Nephron progenitor cell (in vitro differentiated cells): ENCODE measurements at regions not wholly inside any gene's neighbourhood (a gene's known extent, or its start where the extent isn't known, plus 50 kb on each side); places are given as distances from the start of the nearest gene placed in this dataset.

Source experiments
- DNase-seq: peaks from one replicate; pipeline ENCODE4 v3.0.0; 2021
- H3K27ac Mint-ChIP-seq: 2 replicates; pipeline ENCODE4 v1.8.0; 2021; ENCODE audit warnings: mild to moderate bottlenecking, moderate library complexity, mixed read lengths
- H3K27me3 Mint-ChIP-seq: 2 replicates; pipeline ENCODE4 v1.8.0; 2021; ENCODE audit warnings: mild to moderate bottlenecking, low read depth, mixed read lengths; ENCODE audit not compliant: poor library complexity
- H3K36me3 Mint-ChIP-seq: 2 replicates; pipeline ENCODE4 v1.8.0; 2021; ENCODE audit warnings: low read depth, mixed read lengths
- H3K4me1 Mint-ChIP-seq: 2 replicates; pipeline ENCODE4 v1.8.0; 2021; ENCODE audit warnings: mixed read lengths
- H3K4me3 Mint-ChIP-seq: 2 replicates; pipeline ENCODE4 v1.8.0; 2021; ENCODE audit warnings: mild to moderate bottlenecking, moderate library complexity, mixed read lengths
- H3K9me3 Mint-ChIP-seq: 2 replicates; pipeline ENCODE4 v1.8.0; 2021; ENCODE audit warnings: mild to moderate bottlenecking, moderate library complexity, mixed read lengths
- TF ChIP-seq, protein P1 (sequence below): fragments of 200-600 bp; sonication (generic); IDR thresholded peaks from 2 replicates; pipeline ENCODE4 v1.5.0; 2021; ENCODE audit warnings: antibody characterized with exemption

- no peak for DNase-seq
- H3K9me3 Mint-ChIP-seq, result peaks cover 9% of the 10 kb centered on the region
- TF ChIP-seq, protein P1, sequence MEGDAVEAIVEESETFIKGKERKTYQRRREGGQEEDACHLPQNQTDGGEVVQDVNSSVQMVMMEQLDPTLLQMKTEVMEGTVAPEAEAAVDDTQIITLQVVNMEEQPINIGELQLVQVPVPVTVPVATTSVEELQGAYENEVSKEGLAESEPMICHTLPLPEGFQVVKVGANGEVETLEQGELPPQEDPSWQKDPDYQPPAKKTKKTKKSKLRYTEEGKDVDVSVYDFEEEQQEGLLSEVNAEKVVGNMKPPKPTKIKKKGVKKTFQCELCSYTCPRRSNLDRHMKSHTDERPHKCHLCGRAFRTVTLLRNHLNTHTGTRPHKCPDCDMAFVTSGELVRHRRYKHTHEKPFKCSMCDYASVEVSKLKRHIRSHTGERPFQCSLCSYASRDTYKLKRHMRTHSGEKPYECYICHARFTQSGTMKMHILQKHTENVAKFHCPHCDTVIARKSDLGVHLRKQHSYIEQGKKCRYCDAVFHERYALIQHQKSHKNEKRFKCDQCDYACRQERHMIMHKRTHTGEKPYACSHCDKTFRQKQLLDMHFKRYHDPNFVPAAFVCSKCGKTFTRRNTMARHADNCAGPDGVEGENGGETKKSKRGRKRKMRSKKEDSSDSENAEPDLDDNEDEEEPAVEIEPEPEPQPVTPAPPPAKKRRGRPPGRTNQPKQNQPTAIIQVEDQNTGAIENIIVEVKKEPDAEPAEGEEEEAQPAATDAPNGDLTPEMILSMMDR, result no peak
- no peak overlapping the region for H3K4me3 Mint-ChIP-seq
- no peaks in the 10 kb centered on the region for H3K36me3 Mint-ChIP-seq
- no peak overlapping the region for H3K27ac Mint-ChIP-seq
- H3K27me3 Mint-ChIP-seq, result no peaks in the 10 kb centered on the region
- H3K4me1 Mint-ChIP-seq, result no peaks in the 10 kb centered on the region
Observed at GRCh38 chr2:183937220-183937619, 661.1 kb upstream of the ZNF804A start.

GRCh38 chr2:183946193-183946592 is 652.1 kb upstream of the ZNF804A start:
- Mint-ChIP-seq H3K27ac (no peak overlapping the region), H3K27me3 (no peaks in the 10 kb centered on the region), H3K36me3 (no peaks in the 10 kb centered on the region), H3K4me3 (no peak overlapping the region), H3K9me3 (no peaks in the 10 kb centered on the region), H3K4me1 (no peaks in the 10 kb centered on the region)
- TF ChIP-seq, protein P1, result no peak
- DNase-seq, result no peak

- TF ChIP-seq, protein P1, result no peak
- Mint-ChIP-seq H3K27me3 (no peaks in the 10 kb centered on the region), H3K36me3 (no peaks in the 10 kb centered on the region), H3K9me3 (no peaks in the 10 kb centered on the region), H3K27ac (no peak overlapping the region), H3K4me1 (no peaks in the 10 kb centered on the region), H3K4me3 (no peak overlapping the region)
- no peak for DNase-seq
Observed at GRCh38 chr2:183948861-183949260, 649.5 kb upstream of the ZNF804A start.

GRCh38 chr2:183950673-183951072 is 647.7 kb upstream of the ZNF804A start:
- Mint-ChIP-seq H3K36me3 (no peaks in the 10 kb centered on the region), H3K27ac (no peak overlapping the region), H3K4me1 (no peaks in the 10 kb centered on the region), H3K9me3 (no peaks in the 10 kb centered on the region), H3K4me3 (no peak overlapping the region), H3K27me3 (no peaks in the 10 kb centered on the region)
- DNase-seq, result no peak
- TF ChIP-seq, protein P1, result no peak

- H3K27me3 Mint-ChIP-seq, result no peaks in the 10 kb centered on the region
- TF ChIP-seq, protein P1, result no peak
- no peaks in the 10 kb centered on the region for H3K9me3 Mint-ChIP-seq
- no peaks in the 10 kb centered on the region for H3K36me3 Mint-ChIP-seq
- no peak overlapping the region for H3K27ac Mint-ChIP-seq
- no peaks in the 10 kb centered on the region for H3K4me1 Mint-ChIP-seq
- no peak overlapping the region for H3K4me3 Mint-ChIP-seq
- DNase-seq, result no peak
Observed at GRCh38 chr2:183951630-183952029, 646.7 kb upstream of the ZNF804A start.

DNA sequence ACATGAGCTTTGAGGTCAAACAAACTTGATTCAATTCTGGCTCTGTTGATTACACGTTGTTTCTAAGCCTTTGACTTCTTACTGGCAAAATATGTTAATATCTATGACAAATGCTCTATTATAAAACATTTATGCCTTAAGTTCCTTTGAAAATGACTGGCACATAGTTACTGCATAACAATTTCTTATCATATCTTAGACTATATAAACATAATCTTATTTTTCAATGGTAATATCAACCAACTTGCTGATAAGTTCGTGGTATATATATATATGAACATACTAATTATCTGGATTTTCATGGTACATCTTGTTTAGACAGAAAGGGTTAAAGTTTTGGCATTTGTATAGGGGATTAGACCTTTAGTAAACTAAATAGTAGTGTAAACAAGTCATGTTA is 645.6 kb upstream of the ZNF804A start:
- no peaks in the 10 kb centered on the region for H3K36me3 Mint-ChIP-seq
- TF ChIP-seq, protein P1, result no peak
- H3K4me1 Mint-ChIP-seq, result no peaks in the 10 kb centered on the region
- H3K27ac Mint-ChIP-seq, result no peak overlapping the region
- no peaks in the 10 kb centered on the region for H3K9me3 Mint-ChIP-seq
- DNase-seq, result no peak
- no peak overlapping the region for H3K4me3 Mint-ChIP-seq
- no peaks in the 10 kb centered on the region for H3K27me3 Mint-ChIP-seq
